Kidney epithelial cell (primary cell): ENCODE measurements at regions not wholly inside any gene's neighbourhood (a gene's known extent, or its start where the extent isn't known, plus 50 kb on each side); places are given as distances from the start of the nearest gene placed in this dataset.
A peak's percentile ranks its signal among the peaks of the same experiment; 100 is the strongest.

Source experiments
- DNase-seq: peaks from one replicate; pipeline ENCODE4 v3.0.0-alpha.2; 2010; ENCODE audit warnings: low read depth
- H3K27me3 ChIP-seq: 2 replicates; pipeline ENCODE4 v1.6.0; 2011; ENCODE audit warnings: low read length; ENCODE audit not compliant: control insufficient read depth, insufficient read depth
- H3K36me3 ChIP-seq: 2 replicates; pipeline ENCODE4 v1.5.1; 2011; ENCODE audit warnings: low read length; ENCODE audit not compliant: control insufficient read depth, insufficient read depth
- H3K4me3 ChIP-seq: 2 replicates; pipeline ENCODE4 v1.5.1; 2011; ENCODE audit warnings: low read depth, mild to moderate bottlenecking, control low read depth, low read length
- CTCF ChIP-seq: IDR thresholded peaks from 2 replicates; pipeline ENCODE4 v1.5.1; 2011; ENCODE audit warnings: mild to moderate bottlenecking, moderate library complexity, low read length, control low read depth, inconsistent platforms; ENCODE audit not compliant: insufficient read depth, poor library complexity, severe bottlenecking

GRCh38 chr4:170853422-170854021 lies 763.8 kb upstream of the AADAT start:
- H3K27me3 ChIP-seq, result no peaks in the 10 kb centered on the region
- DNase-seq, result no peak
- TF ChIP-seq CTCF, result peak; percentile 84
- H3K36me3 ChIP-seq, result no peaks in the 10 kb centered on the region
- no peak overlapping the region for H3K4me3 ChIP-seq

GRCh38 chr4:170849969-170850368 lies 760.2 kb upstream of the AADAT start:
- Histone ChIP-seq H3K27me3 (no peaks in the 10 kb centered on the region), H3K4me3 (no peak overlapping the region), H3K36me3 (no peaks in the 10 kb centered on the region)
- no peak for TF ChIP-seq CTCF
- DNase-seq, result no peak

- Histone ChIP-seq H3K36me3 (no peaks in the 10 kb centered on the region), H3K27me3 (no peaks in the 10 kb centered on the region), H3K4me3 (no peak overlapping the region)
- no peak for DNase-seq
- TF ChIP-seq CTCF, result no peak
These were observed 738.0 kb upstream of the AADAT start for GRCh38 chr4:170827562-170828274.

- H3K27me3 ChIP-seq, result no peaks in the 10 kb centered on the region
- no peak for DNase-seq
- no peaks in the 10 kb centered on the region for H3K36me3 ChIP-seq
- no peak for TF ChIP-seq CTCF
- no peak overlapping the region for H3K4me3 ChIP-seq
These were observed 729.0 kb upstream of the AADAT start for GRCh38 chr4:170818786-170819185.

- no peak for TF ChIP-seq CTCF
- Histone ChIP-seq H3K36me3 (no peaks in the 10 kb centered on the region), H3K4me3 (no peak overlapping the region), H3K27me3 (no peaks in the 10 kb centered on the region)
- DNase-seq, result no peak
These were observed 715.6 kb upstream of the AADAT start for GRCh38 chr4:170805352-170805751.

GRCh38 chr4:170804930-170805329 lies 715.2 kb upstream of the AADAT start:
- Histone ChIP-seq H3K27me3 (no peaks in the 10 kb centered on the region), H3K36me3 (no peaks in the 10 kb centered on the region), H3K4me3 (no peak overlapping the region)
- DNase-seq, result no peak
- no peak for TF ChIP-seq CTCF
